Activated CD4-positive, alpha-beta T cell treated with anti-CD3 and anti-CD28 coated beads for 4 hours (primary cell): ENCODE measurements at regions not wholly inside any gene's neighbourhood (a gene's known extent, or its start where the extent isn't known, plus 50 kb on each side); places are given as distances from the start of the nearest gene placed in this dataset.

Source experiments
- DNase-seq, 2 donors: peaks; one replicate each; pipeline ENCODE4 v3.0.0-alpha.2; 2020

GRCh38 chr4:153141238-153141637 is 63.0 kb upstream of the TRIM2 start:
- DNase-seq: no peak

GRCh38 chr4:153142700-153143438 is 61.4 kb upstream of the TRIM2 start:
- peak; percentile 57 to 63 for DNase-seq

- no peak for DNase-seq
Observed at GRCh38 chr4:153143527-153144348, 60.5 kb upstream of the TRIM2 start.

GRCh38 chr4:153146031-153146430 is 58.2 kb upstream of the TRIM2 start:
- DNase-seq: no peak

- no peak for DNase-seq
Observed at GRCh38 chr4:153146961-153147360, 57.3 kb upstream of the TRIM2 start.

- DNase-seq: no peak
Observed at GRCh38 chr4:153148791-153149190, 55.5 kb upstream of the TRIM2 start.

GRCh38 chr4:153151535-153152455 is 52.4 kb upstream of the TRIM2 start:
- peak; percentile 22 to 33 for DNase-seq

GRCh38 chr4:153152501-153153338 is 51.5 kb upstream of the TRIM2 start:
- DNase-seq: peak; percentile 68

- DNase-seq: peak; percentile 73 to 80
Observed at GRCh38 chr4:153153339-153153871, 50.8 kb upstream of the TRIM2 start.

- peak; percentile 8 to 9 for DNase-seq
Observed at GRCh38 chr4:153154007-153154975, 50.0 kb upstream of the TRIM2 start.
